ENCODE measurements at regions not wholly inside any gene's neighbourhood (a gene's known extent, or its start where the extent isn't known, plus 50 kb on each side); places are given as distances from the start of the nearest gene placed in this dataset.

- H3K4me3 Mint-ChIP-seq: no peak overlapping the region
- no peaks in the 10 kb centered on the region for H3K9me3 Mint-ChIP-seq (ENCODE audit: insufficient read depth)
- DNase-seq (no peak), ATAC-seq (ENCODE audit: low read depth) (no peak)
- Histone ChIP-seq H3K79me2 (ENCODE audit: control insufficient read depth, insufficient read depth, low read length) (no peaks in the 10 kb centered on the region), H3K27ac (ENCODE audit: low read length in 2 of 2) (no peak overlapping the region), H3K9me3 (ENCODE audit: control extremely low read depth in 1 of 3, control insufficient read depth in 2 of 3, insufficient read depth in 1 of 3, low read length in 2 of 3) (no peaks in the 10 kb centered on the region), H4K20me1 (ENCODE audit: control insufficient read depth, insufficient read depth, low read length, poor library complexity, severe bottlenecking) (no peaks in the 10 kb centered on the region), H3K4me1 (ENCODE audit: control insufficient read depth in 2 of 2, insufficient read depth in 2 of 2, low read length in 2 of 2) (no peaks in the 10 kb centered on the region), H3K9ac (ENCODE audit: low read length) (no peak overlapping the region), H3K27me3 (replicated peaks in 1 of 4; ENCODE audit: control extremely low read depth in 1 of 4, control insufficient read depth in 3 of 4, insufficient read depth in 4 of 4, low read length in 3 of 4) (peaks cover 0 to 3% (median 0%) of the 10 kb centered on the region in 4 experiments), H3K4me2 (replicated peaks; ENCODE audit: low read depth, low read length, poor library complexity, severe bottlenecking) (no peak overlapping the region), H3K36me3 (replicated peaks in 1 of 2; ENCODE audit: control extremely low read depth in 1 of 2, control insufficient read depth in 1 of 2, extremely low read depth in 1 of 2, insufficient read depth in 2 of 2, low read length in 1 of 2) (no peaks in the 10 kb centered on the region), H2AFZ (ENCODE audit: insufficient read depth, low read depth, low read length, poor library complexity, severe bottlenecking) (no peak overlapping the region), H3K4me3 (ENCODE audit: control extremely low read depth in 1 of 5, extremely low read depth in 1 of 5, insufficient read depth in 1 of 5, low read depth in 2 of 5, low read length in 4 of 5) (no peak overlapping the region)
- 67% methylated on average over 2 of the region's 4 CpGs for WGBS (ENCODE audit: insufficient coverage)
- intact Hi-C loops (cut with micrococcal nuclease): no loop called here
- ChIA-PET CTCF (no interaction called here), POLR2A (no interaction called here)
- TF ChIP-seq CTCF (IDR thresholded peaks at IDR 0.05) (no peak), EZH2 (IDR thresholded peaks at IDR 0.05; ENCODE audit: borderline replicate concordance, insufficient read depth, low read depth, low read length, poor library complexity, severe bottlenecking) (no peak)
- no peak overlapping the region for H3K27ac Mint-ChIP-seq
- peaks cover 33% of the 10 kb centered on the region for H3K27me3 Mint-ChIP-seq
- H3K4me1 Mint-ChIP-seq: no peaks in the 10 kb centered on the region
These were observed 315.7 kb downstream of the REEP3 start for GRCh38 chr10:63836666-63837442.

GRCh38 chr10:63841761-63842160, 320.6 kb downstream of the REEP3 start:
- Histone ChIP-seq H3K27me3 (replicated peaks in 1 of 4; ENCODE audit: control extremely low read depth in 1 of 4, control insufficient read depth in 3 of 4, insufficient read depth in 4 of 4, low read length in 3 of 4) (peaks cover 0 to 3% (median 0%) of the 10 kb centered on the region in 4 experiments), H3K36me3 (replicated peaks in 1 of 2; ENCODE audit: control extremely low read depth in 1 of 2, control insufficient read depth in 1 of 2, extremely low read depth in 1 of 2, insufficient read depth in 2 of 2, low read length in 1 of 2) (no peaks in the 10 kb centered on the region), H3K9me3 (ENCODE audit: control extremely low read depth in 1 of 3, control insufficient read depth in 2 of 3, insufficient read depth in 1 of 3, low read length in 2 of 3) (no peaks in the 10 kb centered on the region), H3K4me3 (ENCODE audit: control extremely low read depth in 1 of 5, extremely low read depth in 1 of 5, insufficient read depth in 1 of 5, low read depth in 2 of 5, low read length in 4 of 5) (no peak overlapping the region), H3K27ac (ENCODE audit: low read length in 2 of 2) (no peak overlapping the region), H2AFZ (ENCODE audit: insufficient read depth, low read depth, low read length, poor library complexity, severe bottlenecking) (no peak overlapping the region), H3K9ac (ENCODE audit: low read length) (no peak overlapping the region), H4K20me1 (ENCODE audit: control insufficient read depth, insufficient read depth, low read length, poor library complexity, severe bottlenecking) (no peaks in the 10 kb centered on the region), H3K79me2 (ENCODE audit: control insufficient read depth, insufficient read depth, low read length) (no peaks in the 10 kb centered on the region), H3K4me1 (ENCODE audit: control insufficient read depth in 2 of 2, insufficient read depth in 2 of 2, low read length in 2 of 2) (no peaks in the 10 kb centered on the region), H3K4me2 (replicated peaks; ENCODE audit: low read depth, low read length, poor library complexity, severe bottlenecking) (no peak overlapping the region)
- 96% methylated on average over 4 of the region's 5 CpGs for WGBS (ENCODE audit: insufficient coverage)
- no peak overlapping the region for H3K4me3 Mint-ChIP-seq
- ATAC-seq (ENCODE audit: low read depth) (no peak), DNase-seq (no peak)
- intact Hi-C loops (cut with micrococcal nuclease): no loop called here
- H3K27me3 Mint-ChIP-seq: peaks cover 54% of the 10 kb centered on the region
- POLR2A ChIA-PET: no interaction called here
- H3K27ac Mint-ChIP-seq: no peak overlapping the region
- H3K4me1 Mint-ChIP-seq: no peaks in the 10 kb centered on the region
- no peak for TF ChIP-seq CTCF (IDR thresholded peaks at IDR 0.05)
- TF ChIP-seq EZH2 (IDR thresholded peaks at IDR 0.05; ENCODE audit: borderline replicate concordance, insufficient read depth, low read depth, low read length, poor library complexity, severe bottlenecking): no peak
- H3K9me3 Mint-ChIP-seq (ENCODE audit: insufficient read depth): no peaks in the 10 kb centered on the region
- CTCF ChIA-PET: no interaction called here

Measured in B cell (primary cell).